LNCaP clone FGC (cell line): ENCODE measurements at regions not wholly inside any gene's neighbourhood (a gene's known extent, or its start where the extent isn't known, plus 50 kb on each side); places are given as distances from the start of the nearest gene placed in this dataset.

ENCODE experiments used
- DNase-seq: peaks from one replicate; pipeline ENCODE4 v3.0.0-alpha.2; 2011; ENCODE audit warnings: low read depth
- H3K4me3 ChIP-seq: 2 replicates; pipeline ENCODE4 v1.5.1; 2011; ENCODE audit warnings: mild to moderate bottlenecking, low read depth, low read length, control low read depth
- CTCF ChIP-seq: IDR thresholded peaks from 2 replicates; pipeline ENCODE4 v1.5.1; 2012; ENCODE audit warnings: mild to moderate bottlenecking; ENCODE audit not compliant: control insufficient read depth, insufficient read depth; ENCODE audit errors: extremely low read depth

- DNase-seq = no peak
- TF ChIP-seq CTCF = no peak
- H3K4me3 ChIP-seq = no peak overlapping the region
Measured at GRCh38 chr3:109618766-109619378, 281.5 kb upstream of the DPPA4 start.

GRCh38 chr3:109631897-109632296, 294.6 kb upstream of the DPPA4 start:
- H3K4me3 ChIP-seq = no peak overlapping the region
- TF ChIP-seq CTCF = no peak
- no peak for DNase-seq

- DNase-seq = no peak
- H3K4me3 ChIP-seq = no peak overlapping the region
- no peak for TF ChIP-seq CTCF
Measured at GRCh38 chr3:109640146-109640652, 302.9 kb upstream of the DPPA4 start.

- TF ChIP-seq CTCF = no peak
- no peak overlapping the region for H3K4me3 ChIP-seq
- no peak for DNase-seq
Measured at GRCh38 chr3:109642025-109642424, 304.7 kb upstream of the DPPA4 start.

- H3K4me3 ChIP-seq = no peak overlapping the region
- no peak for TF ChIP-seq CTCF
- no peak for DNase-seq
Measured at GRCh38 chr3:109643590-109643989, 306.2 kb upstream of the DPPA4 start.

- no peak for TF ChIP-seq CTCF
- no peak overlapping the region for H3K4me3 ChIP-seq
- DNase-seq = no peak
Measured at GRCh38 chr3:109644332-109644731, 307.0 kb upstream of the DPPA4 start.

- no peak for DNase-seq
- no peak for TF ChIP-seq CTCF
- no peak overlapping the region for H3K4me3 ChIP-seq
Measured at GRCh38 chr3:109644746-109645145, 307.4 kb upstream of the DPPA4 start.
